ENCODE measurements at regions not wholly inside any gene's neighbourhood (a gene's known extent, or its start where the extent isn't known, plus 50 kb on each side); places are given as distances from the start of the nearest gene placed in this dataset.
"Not testable (repeated sequence)": the region's sequence is repeated elsewhere in the genome, so short reads cannot be mapped to it uniquely, and the experiment has no call there.

DNA sequence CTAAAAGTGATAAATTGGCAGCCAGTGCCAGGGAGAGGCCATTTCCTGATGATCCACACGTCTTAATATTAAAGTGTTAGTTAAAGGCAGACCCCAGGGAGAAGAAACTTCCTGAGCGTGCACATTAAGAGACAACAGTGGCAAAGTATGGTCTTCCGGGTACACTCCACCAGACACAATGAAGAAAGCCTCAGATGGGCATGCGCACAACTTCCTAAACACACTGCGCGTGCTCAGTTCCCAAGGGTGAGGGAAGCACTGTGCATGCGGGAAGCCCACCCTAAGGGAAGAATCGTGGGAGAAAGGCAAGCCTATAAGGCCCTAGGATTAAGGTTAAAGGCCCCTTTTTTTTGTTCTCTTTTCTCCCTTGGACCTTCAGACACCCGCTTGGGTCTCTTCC is 140.7 kb upstream of the CDKN3 start:
- ATAC-seq (no peak), DNase-seq (no peak)
- intact Hi-C loops (cut with DNase I): no loop called here
- 78 to 87% methylated on average over 9 of the region's 9 CpGs for WGBS, 2 donors
- Histone ChIP-seq H3K27ac (no peak overlapping the region), H3K27me3 (no peaks in the 10 kb centered on the region), H3K36me3 (no peaks in the 10 kb centered on the region), H3K4me1 (no peaks in the 10 kb centered on the region), H3K4me3 (no peak overlapping the region), H3K9me3 (no peaks in the 10 kb centered on the region)
- TF ChIP-seq, protein P1, sequence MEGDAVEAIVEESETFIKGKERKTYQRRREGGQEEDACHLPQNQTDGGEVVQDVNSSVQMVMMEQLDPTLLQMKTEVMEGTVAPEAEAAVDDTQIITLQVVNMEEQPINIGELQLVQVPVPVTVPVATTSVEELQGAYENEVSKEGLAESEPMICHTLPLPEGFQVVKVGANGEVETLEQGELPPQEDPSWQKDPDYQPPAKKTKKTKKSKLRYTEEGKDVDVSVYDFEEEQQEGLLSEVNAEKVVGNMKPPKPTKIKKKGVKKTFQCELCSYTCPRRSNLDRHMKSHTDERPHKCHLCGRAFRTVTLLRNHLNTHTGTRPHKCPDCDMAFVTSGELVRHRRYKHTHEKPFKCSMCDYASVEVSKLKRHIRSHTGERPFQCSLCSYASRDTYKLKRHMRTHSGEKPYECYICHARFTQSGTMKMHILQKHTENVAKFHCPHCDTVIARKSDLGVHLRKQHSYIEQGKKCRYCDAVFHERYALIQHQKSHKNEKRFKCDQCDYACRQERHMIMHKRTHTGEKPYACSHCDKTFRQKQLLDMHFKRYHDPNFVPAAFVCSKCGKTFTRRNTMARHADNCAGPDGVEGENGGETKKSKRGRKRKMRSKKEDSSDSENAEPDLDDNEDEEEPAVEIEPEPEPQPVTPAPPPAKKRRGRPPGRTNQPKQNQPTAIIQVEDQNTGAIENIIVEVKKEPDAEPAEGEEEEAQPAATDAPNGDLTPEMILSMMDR (IDR thresholded peaks at IDR 0.05): no peak

DNA sequence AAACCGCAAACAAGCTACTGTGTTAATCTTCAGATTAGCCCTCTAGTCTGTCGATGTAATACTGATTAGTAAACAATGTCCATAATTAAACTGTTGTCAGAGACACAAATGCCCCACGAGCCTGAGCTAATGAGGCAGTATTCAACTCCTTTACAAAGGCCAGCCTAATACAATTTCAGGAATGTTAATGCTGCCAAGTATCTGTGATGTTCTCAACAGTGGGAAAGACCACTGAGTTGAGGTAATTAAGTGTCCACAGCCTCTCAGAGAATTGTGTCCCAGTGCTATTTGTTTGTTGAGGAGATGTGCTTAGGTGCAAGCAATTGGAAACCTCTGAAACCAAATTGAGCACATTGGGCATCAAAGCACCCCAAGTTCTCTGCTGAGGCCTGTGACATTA is 139.4 kb upstream of the CDKN3 start:
- Histone ChIP-seq H3K27me3 (no peaks in the 10 kb centered on the region), H3K4me1 (no peaks in the 10 kb centered on the region), H3K4me3 (no peak overlapping the region), H3K9me3 (no peaks in the 10 kb centered on the region), H3K27ac (no peak overlapping the region), H3K36me3 (no peaks in the 10 kb centered on the region)
- intact Hi-C loops (cut with DNase I): no loop called here
- WGBS, 2 donors: 45 to 52% methylated on average over 3 of the region's 3 CpGs
- TF ChIP-seq, protein P1 (IDR thresholded peaks at IDR 0.05): no peak
- no peak for DNase-seq
- no peak for ATAC-seq

DNA sequence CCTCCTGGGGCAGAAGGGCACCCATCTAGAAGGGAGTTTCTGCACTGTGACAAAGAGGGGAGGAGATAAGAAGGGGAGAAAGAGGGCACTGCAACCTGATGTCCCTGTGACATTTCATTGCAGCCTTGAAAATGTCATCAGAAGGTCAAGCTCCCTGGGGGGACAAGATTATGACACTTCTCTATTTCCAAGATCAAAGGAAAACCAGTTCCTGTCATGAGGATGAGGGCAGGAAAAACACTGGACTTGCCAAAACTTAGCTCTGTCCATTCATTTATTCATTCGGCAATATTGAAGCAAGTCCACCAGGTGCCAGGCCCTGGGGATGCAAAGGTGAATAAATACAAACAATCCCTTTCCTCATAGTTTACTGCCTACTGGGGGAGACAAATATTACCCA is 138.4 kb upstream of the CDKN3 start:
- no peak for DNase-seq
- no peak overlapping the region for H3K4me3 ChIP-seq
- no peaks in the 10 kb centered on the region for H3K36me3 ChIP-seq
- no peaks in the 10 kb centered on the region for H3K27me3 ChIP-seq
- H3K9me3 ChIP-seq: no peaks in the 10 kb centered on the region
- TF ChIP-seq, protein P1 (IDR thresholded peaks at IDR 0.05): no peak
- WGBS, 2 donors: 67 to 86% methylated on average over 1 of the region's 1 CpG
- H3K27ac ChIP-seq: no peak overlapping the region
- ATAC-seq: no peak
- H3K4me1 ChIP-seq: no peaks in the 10 kb centered on the region
- intact Hi-C loops (cut with DNase I): no loop called here

DNA sequence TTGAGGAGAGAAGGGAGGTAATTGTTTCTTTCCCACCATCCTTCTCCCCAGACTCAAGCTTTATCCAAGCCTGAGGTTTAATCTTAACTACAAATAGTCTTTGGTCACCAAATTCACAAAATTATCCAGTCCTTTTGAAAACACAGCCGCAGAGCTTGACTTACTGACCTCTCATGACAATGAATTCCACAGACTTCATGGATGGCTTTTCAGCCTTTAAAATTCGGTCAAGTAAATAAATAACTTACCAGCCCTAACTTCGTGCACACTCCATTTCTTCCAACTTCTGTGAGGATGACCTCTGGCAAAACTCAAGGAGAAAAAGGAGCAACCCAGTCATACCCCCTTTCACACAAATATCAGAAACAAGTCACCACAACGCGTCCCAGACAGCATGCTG is 137.0 kb upstream of the CDKN3 start:
- intact Hi-C loops (cut with DNase I): no loop called here
- Histone ChIP-seq H3K4me3 (no peak overlapping the region), H3K27me3 (no peaks in the 10 kb centered on the region), H3K27ac (no peak overlapping the region), H3K9me3 (no peaks in the 10 kb centered on the region), H3K4me1 (no peaks in the 10 kb centered on the region), H3K36me3 (no peaks in the 10 kb centered on the region)
- 82 to 93% methylated on average over 5 of the region's 5 CpGs for WGBS, 2 donors
- ATAC-seq: no peak
- DNase-seq: no peak
- TF ChIP-seq, protein P1 (IDR thresholded peaks at IDR 0.05): no peak

DNA sequence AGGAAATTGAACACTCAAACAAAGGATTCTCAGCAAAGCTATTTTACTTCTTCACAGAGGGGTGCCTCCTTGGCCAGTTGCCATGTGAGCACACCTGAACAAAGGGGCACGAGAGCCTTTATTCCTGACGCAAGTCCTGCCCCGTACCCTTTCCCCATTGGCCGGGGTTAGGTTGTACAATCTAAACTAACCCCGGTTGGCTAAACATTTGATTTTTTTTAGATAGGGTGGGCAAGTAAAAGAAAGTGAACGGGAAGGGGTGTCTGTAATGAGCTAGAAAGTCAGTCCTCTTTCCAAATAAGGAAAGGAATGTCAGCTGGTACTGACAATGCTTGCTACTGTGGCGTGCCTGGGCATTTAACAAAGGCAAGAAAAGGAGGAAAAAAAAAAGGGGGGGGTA is 135.5 kb upstream of the CDKN3 start:
- H3K27ac ChIP-seq: no peak overlapping the region
- H3K27me3 ChIP-seq: no peaks in the 10 kb centered on the region
- H3K4me3 ChIP-seq: no peak overlapping the region
- H3K4me1 ChIP-seq: no peaks in the 10 kb centered on the region
- no peak for DNase-seq
- no peaks in the 10 kb centered on the region for H3K36me3 ChIP-seq
- TF ChIP-seq, protein P1 (IDR thresholded peaks at IDR 0.05): no peak
- ATAC-seq: no peak
- WGBS, 2 donors: 72 to 74% methylated on average over 7 of the region's 7 CpGs
- no peaks in the 10 kb centered on the region for H3K9me3 ChIP-seq
- intact Hi-C loops (cut with DNase I): no loop called here

DNA sequence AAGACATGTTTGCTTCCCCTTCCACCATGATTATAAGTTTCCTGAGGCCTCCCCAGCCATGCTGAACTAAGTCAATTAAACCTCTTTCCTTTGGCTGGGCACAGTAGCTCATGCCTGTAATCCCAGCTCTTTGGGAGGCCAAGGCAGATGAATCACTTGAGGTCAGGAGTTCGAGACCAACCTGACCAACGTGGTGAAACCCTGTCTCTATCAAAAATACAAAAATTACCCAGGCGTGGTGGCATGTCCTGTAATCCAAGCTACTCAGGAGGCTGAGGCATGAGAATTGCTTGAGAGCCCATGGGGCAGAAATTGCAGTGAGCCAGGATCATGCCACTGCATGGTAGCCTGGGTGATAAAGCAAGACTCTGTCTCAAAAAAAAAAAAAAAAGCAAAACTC is 130.2 kb upstream of the CDKN3 start:
- H3K9me3 ChIP-seq; H3K27me3 ChIP-seq; H3K36me3 ChIP-seq; H3K27ac ChIP-seq; DNase-seq; intact Hi-C loops (cut with DNase I); H3K4me1 ChIP-seq; ATAC-seq; H3K4me3 ChIP-seq: not testable (repeated sequence)
- 93 to 97% methylated on average over 3 of the region's 3 CpGs for WGBS, 2 donors

Data from heart right ventricle (tissue), 16 donors.